H1 (cell line): ENCODE measurements at regions not wholly inside any gene's neighbourhood (a gene's known extent, or its start where the extent isn't known, plus 50 kb on each side); places are given as distances from the start of the nearest gene placed in this dataset.

Experiments used
- CTCF ChIA-PET: fragments of 300-600 bp; sonication (Branson Sonifier 250); formaldehyde crosslinking; loops from one replicate; lab custom pipeline; 2021; ENCODE audit not compliant: partially characterized antibody; lab: Charles Lee
- POLR2A ChIA-PET: fragments of 300-600 bp; sonication (Branson Sonifier 250); formaldehyde crosslinking; loops from one replicate; lab custom pipeline; 2021; ENCODE audit warnings: inconsistent platforms; ENCODE audit not compliant: partially characterized antibody; lab: Charles Lee
- DNase-seq, 2 experiments: peaks; one replicate each; pipeline versions ENCODE4 v3.0.0 to v3.0.0-alpha.2; 2010 to 2022; ENCODE audit warnings: low spot score in 2 of 2, low read depth in 1 of 2, mixed read lengths in 1 of 2
- FAIRE-seq: peaks from 2 replicates; lab custom pipeline; 2011; peaks lifted over from hg19 to GRCh38; lab: Jason Lieb, UNC
- H2AFZ ChIP-seq: 2 replicates; pipeline ENCODE4 v1.8.1; 2012; ENCODE audit warnings: low read length, inconsistent platforms
- H2AK5ac ChIP-seq: 2 replicates; pipeline ENCODE4 v1.6.1; 2013; ENCODE audit warnings: low read depth, low read length
- H2BK120ac ChIP-seq: replicated peaks from 2 replicates; pipeline ENCODE3; 2013; ENCODE audit warnings: low read depth, low read length, inconsistent platforms
- H2BK12ac ChIP-seq: 2 replicates; pipeline ENCODE4 v1.6.1; 2013; ENCODE audit warnings: low read depth, low read length
- H2BK15ac ChIP-seq: 2 replicates; pipeline ENCODE4 v1.6.1; 2013; ENCODE audit warnings: low read length
- H2BK20ac ChIP-seq: 2 replicates; pipeline ENCODE4 v1.6.1; 2013; ENCODE audit warnings: low read length
- H2BK5ac ChIP-seq: 2 replicates; pipeline ENCODE4 v1.6.1; 2013; ENCODE audit warnings: low read depth, low read length
- H3K14ac ChIP-seq: 2 replicates; pipeline ENCODE4 v1.6.1; 2013; ENCODE audit warnings: inconsistent platforms; ENCODE audit not compliant: insufficient read length
- H3K18ac ChIP-seq: 2 replicates; pipeline ENCODE4 v1.6.1; 2013; ENCODE audit warnings: low read length; ENCODE audit errors: extremely low read depth
- H3K23ac ChIP-seq: 2 replicates; pipeline ENCODE4 v1.6.1; 2013; ENCODE audit warnings: inconsistent platforms; ENCODE audit not compliant: insufficient read length
- H3K23me2 ChIP-seq: 2 replicates; pipeline ENCODE4 v1.6.1; 2013; ENCODE audit warnings: low read depth, low read length
- H3K27ac ChIP-seq: 2 replicates; pipeline ENCODE4 v1.6.1; 2011; ENCODE audit warnings: low read depth, low read length, inconsistent platforms
- H3K27me3 ChIP-seq, 4 experiments: replicated peaks in 1 of 4; 1 replicate in 1 of 4; 2 replicates in 3 of 4; pipeline versions ENCODE4 v1.6.1 to v1.8.1; 2011 to 2013; ENCODE audit warnings: low read length in 3 of 4, mild to moderate bottlenecking in 3 of 4, inconsistent platforms in 2 of 4, mixed read lengths in 2 of 4, moderate library complexity in 1 of 4; ENCODE audit not compliant: control insufficient read depth in 3 of 4, insufficient read depth in 3 of 4; ENCODE audit errors: extremely low read depth in 1 of 4
- H3K36me3 ChIP-seq, 4 experiments: 2 replicates each; pipeline versions ENCODE4 v1.6.1 to v1.8.1; 2011 to 2013; ENCODE audit warnings: mild to moderate bottlenecking in 4 of 4, low read length in 3 of 4, moderate library complexity in 2 of 4, control low read depth in 1 of 4, inconsistent platforms in 1 of 4; ENCODE audit not compliant: insufficient read depth in 4 of 4, control insufficient read depth in 2 of 4
- H3K4ac ChIP-seq: replicated peaks from 2 replicates; pipeline ENCODE3; 2013; ENCODE audit warnings: low read length, low read depth, mixed read lengths, inconsistent platforms; ENCODE audit not compliant: insufficient read length
- H3K4me1 ChIP-seq, 4 experiments: replicated peaks in 1 of 4; 1 replicate in 1 of 4; 2 replicates in 3 of 4; pipeline versions ENCODE4 v1.6.1 to v1.8.1; 2011 to 2013; ENCODE audit warnings: low read length in 3 of 4, inconsistent platforms in 2 of 4, mixed read lengths in 1 of 4; ENCODE audit not compliant: insufficient read depth in 4 of 4, control insufficient read depth in 3 of 4
- H3K4me2 ChIP-seq, 2 experiments: 2 replicates each; pipeline versions ENCODE4 v1.6.1 to v1.8.1; 2011 to 2013; ENCODE audit warnings: low read depth in 2 of 2, low read length in 2 of 2, control low read depth in 1 of 2, inconsistent platforms in 1 of 2, mild to moderate bottlenecking in 1 of 2; ENCODE audit not compliant: insufficient read depth in 1 of 2
- H3K4me3 ChIP-seq, 4 experiments: fragments of 200-600, 300-600 bp in 1 of 4; sonication (generic), shearing (Covaris generic), sonication (Bioruptor Twin) in 1 of 4; 2 replicates each; pipeline versions ENCODE4 v1.5.1 to v1.8.1; 2011 to 2016; ENCODE audit warnings: low read length in 4 of 4, low read depth in 3 of 4, control low read depth in 2 of 4, inconsistent platforms in 2 of 4, mild to moderate bottlenecking in 2 of 4, mixed read lengths in 1 of 4, moderate library complexity in 1 of 4; ENCODE audit not compliant: insufficient read depth in 2 of 4; ENCODE audit errors: extremely low read depth in 1 of 4
- H3K56ac ChIP-seq: replicated peaks from 2 replicates; pipeline ENCODE3; 2013; ENCODE audit warnings: low read depth, mild to moderate bottlenecking, mixed read lengths, low read length, inconsistent platforms; ENCODE audit not compliant: insufficient read length
- H3K79me1 ChIP-seq: 2 replicates; pipeline ENCODE4 v1.6.1; 2013; ENCODE audit warnings: low read depth, low read length, control low read depth
- H3K79me2 ChIP-seq, 2 experiments: 2 replicates each; pipeline versions ENCODE4 v1.6.1 to v1.8.1; 2012 to 2013; ENCODE audit warnings: low read length in 2 of 2, mild to moderate bottlenecking in 2 of 2, inconsistent platforms in 1 of 2; ENCODE audit not compliant: insufficient read depth in 2 of 2, control insufficient read depth in 1 of 2
- H3K9ac ChIP-seq, 4 experiments: replicated peaks in 1 of 4; 1 replicate in 1 of 4; 2 replicates in 3 of 4; pipeline versions ENCODE4 v1.6.1 to v1.8.1; 2011 to 2013; ENCODE audit warnings: low read depth in 3 of 4, low read length in 3 of 4, control low read depth in 2 of 4, mild to moderate bottlenecking in 2 of 4, moderate library complexity in 2 of 4, inconsistent platforms in 1 of 4; ENCODE audit errors: extremely low read depth in 1 of 4
- H3K9me3 ChIP-seq, 2 experiments: 2 replicates each; pipeline versions ENCODE4 v1.6.1 to v1.8.1; 2012 to 2013; ENCODE audit warnings: mild to moderate bottlenecking in 2 of 2, moderate library complexity in 2 of 2, control low read depth in 1 of 2, inconsistent platforms in 1 of 2, low read depth in 1 of 2, low read length in 1 of 2, mixed read lengths in 1 of 2; ENCODE audit not compliant: insufficient read depth in 2 of 2
- H4K20me1 ChIP-seq, 2 experiments: replicated peaks in 1 of 2; 2 replicates each; pipeline versions ENCODE3 to v1.8.1; 2011 to 2013; ENCODE audit warnings: inconsistent platforms in 2 of 2, low read length in 2 of 2, mild to moderate bottlenecking in 1 of 2; ENCODE audit not compliant: insufficient read depth in 2 of 2, control insufficient read depth in 1 of 2
- H4K5ac ChIP-seq: 2 replicates; pipeline ENCODE4 v1.6.1; 2013; ENCODE audit warnings: low read length, low read depth, mixed read lengths, inconsistent platforms; ENCODE audit not compliant: insufficient read length
- H4K8ac ChIP-seq: 2 replicates; pipeline ENCODE4 v1.8.0; 2013; ENCODE audit warnings: mild to moderate bottlenecking, moderate library complexity, low read length, inconsistent platforms; ENCODE audit not compliant: insufficient read depth; ENCODE audit errors: extremely low read depth
- H4K91ac ChIP-seq: replicated peaks from 2 replicates; pipeline ENCODE3; 2013; ENCODE audit warnings: low read length, mixed read lengths, inconsistent platforms; ENCODE audit not compliant: insufficient read length
- CHD2 ChIP-seq: IDR thresholded peaks from 2 replicates; pipeline ENCODE4 v1.6.1; 2012; ENCODE audit warnings: low read length, improper control_type of control experiment
- EGR1 ChIP-seq: IDR thresholded peaks from 2 replicates; pipeline ENCODE4 v1.6.1; 2011; ENCODE audit warnings: low read depth, low read length, borderline replicate concordance
- RBBP5 ChIP-seq: IDR thresholded peaks from 2 replicates; pipeline ENCODE4 v1.7.1; 2012; ENCODE audit warnings: low read depth, mild to moderate bottlenecking, inconsistent platforms, low read length, moderate library complexity, borderline replicate concordance
- SIX5 ChIP-seq: IDR thresholded peaks from 2 replicates; pipeline ENCODE4 v1.6.1; 2011; ENCODE audit warnings: mild to moderate bottlenecking, low read depth, low read length
- SRF ChIP-seq: IDR thresholded peaks from 2 replicates; pipeline ENCODE4 v1.6.1; 2011; ENCODE audit warnings: mild to moderate bottlenecking, low read depth, low read length, moderate library complexity
- TCF12 ChIP-seq: IDR thresholded peaks from 2 replicates; pipeline ENCODE4 v1.6.1; 2011; ENCODE audit warnings: low read depth, mild to moderate bottlenecking, low read length
- WGBS, 2 experiments: shearing (Covaris generic) in 1 of 2; methylation state at CpG; one replicate each; pipeline versions ENCODE4 v1.1.6 to v1.1.7; 2013 to 2015; ENCODE audit warnings: low lambda C conversion rate in 2 of 2, mixed read lengths in 2 of 2, inconsistent platforms in 1 of 2, low coverage in 1 of 2, missing lambda C conversion rate in 1 of 2; ENCODE audit not compliant: insufficient replicate concordance in 2 of 2, insufficient coverage in 1 of 2, insufficient read length in 1 of 2; ENCODE audit errors: extremely low coverage in 1 of 2, missing lambda C conversion rate in 1 of 2; 5-methylcytosine and 5-hydroxymethylcytosine counted together
- TF ChIP-seq, protein P1 (sequence below): IDR thresholded peaks from 2 replicates; pipeline ENCODE4 v1.6.1; 2012; ENCODE audit warnings: inconsistent platforms
- TF ChIP-seq, protein P2 (sequence below): IDR thresholded peaks from 2 replicates; pipeline ENCODE4 v1.6.1; 2011; ENCODE audit warnings: low read length, improper control_type of control experiment

DNA sequence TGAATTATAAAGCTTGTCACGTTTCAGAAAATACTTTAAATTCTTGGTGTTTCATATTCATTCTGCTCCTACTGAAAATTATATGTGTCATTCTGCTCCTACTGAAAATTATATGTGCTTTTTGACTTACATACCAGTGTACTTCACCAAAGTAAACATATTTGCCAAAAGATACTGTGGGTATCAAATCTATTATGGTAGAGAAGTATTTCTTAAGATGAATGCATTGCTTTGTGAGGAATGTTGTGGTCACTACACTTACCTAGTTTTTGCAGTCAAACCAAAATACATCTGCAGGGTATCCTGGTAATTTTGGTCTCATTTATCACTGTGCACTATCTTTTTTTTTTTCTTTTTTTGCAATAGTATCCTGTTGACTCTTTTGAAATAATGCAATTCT is 287.7 kb upstream of the MAD2L1 start:
- Histone ChIP-seq H2BK5ac (no peak overlapping the region), H3K18ac (no peak overlapping the region), H3K4me2 (no peak overlapping the region), H3K4ac (no peak overlapping the region), H3K79me1 (no peaks in the 10 kb centered on the region), H4K91ac (no peak overlapping the region), H2BK20ac (no peak overlapping the region), H3K9me3 (no peaks in the 10 kb centered on the region), H4K8ac (no peak overlapping the region), H3K27ac (no peak overlapping the region), H3K9ac (no peak overlapping the region), H3K27me3 (no peaks in the 10 kb centered on the region), H3K79me2 (no peaks in the 10 kb centered on the region), H2BK12ac (no peak overlapping the region), H3K14ac (no peak overlapping the region), H2AFZ (no peak overlapping the region), H2BK15ac (no peak overlapping the region), H4K5ac (no peak overlapping the region), H3K23me2 (no peaks in the 10 kb centered on the region), H3K4me3 (no peak overlapping the region), H3K36me3 (no peaks in the 10 kb centered on the region), H4K20me1 (peaks cover 0 to 2% of the 10 kb centered on the region in 2 experiments), H2AK5ac (no peak overlapping the region), H3K4me1 (no peaks in the 10 kb centered on the region; a peak in 1 of 7 replicates), H3K23ac (no peak overlapping the region), H3K56ac (no peak overlapping the region), H2BK120ac (no peak overlapping the region)
- DNase-seq (no peak), FAIRE-seq (no peak)
- CTCF ChIA-PET, result interaction anchor here (0.7 kb wide), 1 partner anchor 10 kb away, joined by 3 read pairs; no protein-coding TSS in a partner anchor
- 81% methylated on average over 1 of the region's 1 CpG; no CpG with 5 or more reads in 1 of the 2 experiments for WGBS, 2 experiments
- TF ChIP-seq CHD2 (no peak), RBBP5 (no peak), EGR1 (no peak), SRF (no peak), SIX5 (no peak), TCF12 (no peak)
- TF ChIP-seq, protein P1, sequence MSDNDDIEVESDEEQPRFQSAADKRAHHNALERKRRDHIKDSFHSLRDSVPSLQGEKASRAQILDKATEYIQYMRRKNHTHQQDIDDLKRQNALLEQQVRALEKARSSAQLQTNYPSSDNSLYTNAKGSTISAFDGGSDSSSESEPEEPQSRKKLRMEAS, result no peak
- TF ChIP-seq, protein P2, sequence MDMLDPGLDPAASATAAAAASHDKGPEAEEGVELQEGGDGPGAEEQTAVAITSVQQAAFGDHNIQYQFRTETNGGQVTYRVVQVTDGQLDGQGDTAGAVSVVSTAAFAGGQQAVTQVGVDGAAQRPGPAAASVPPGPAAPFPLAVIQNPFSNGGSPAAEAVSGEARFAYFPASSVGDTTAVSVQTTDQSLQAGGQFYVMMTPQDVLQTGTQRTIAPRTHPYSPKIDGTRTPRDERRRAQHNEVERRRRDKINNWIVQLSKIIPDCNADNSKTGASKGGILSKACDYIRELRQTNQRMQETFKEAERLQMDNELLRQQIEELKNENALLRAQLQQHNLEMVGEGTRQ, result no peak
- POLR2A ChIA-PET, result no interaction called here
